BJ (cell line): ENCODE measurements at regions not wholly inside any gene's neighbourhood (a gene's known extent, or its start where the extent isn't known, plus 50 kb on each side); places are given as distances from the start of the nearest gene placed in this dataset.

Experiments used
- CTCF ChIA-PET: fragments of 350-600 bp; formaldehyde crosslinking; extraction: SDS; loops from one replicate; lab custom pipeline; 2021; ENCODE audit warnings: antibody characterized with exemption, inconsistent platforms; lab: Yijun Ruan, JAX
- POLR2A ChIA-PET: fragments of 300-600 bp; sonication (Branson Sonifier 250); formaldehyde crosslinking; extraction: SDS; loops from one replicate; lab custom pipeline; 2021; ENCODE audit warnings: antibody characterized with exemption; lab: Charles Lee
- DNase-seq: peaks from one replicate; pipeline ENCODE4 v3.0.0-alpha.2; 2011; ENCODE audit warnings: low read depth
- H3K27me3 ChIP-seq: 2 replicates; pipeline ENCODE4 v1.6.0; 2011; ENCODE audit warnings: low read length; ENCODE audit not compliant: control insufficient read depth, insufficient read depth
- H3K36me3 ChIP-seq: 2 replicates; pipeline ENCODE4 v1.5.1; 2011; ENCODE audit warnings: low read length; ENCODE audit not compliant: control insufficient read depth, insufficient read depth
- H3K4me3 ChIP-seq: 2 replicates; pipeline ENCODE4 v1.5.1; 2011; ENCODE audit warnings: low read depth, mild to moderate bottlenecking, control low read depth, low read length
- TF ChIP-seq, protein P1 (sequence below): IDR thresholded peaks from 2 replicates; pipeline ENCODE4 v1.5.1; 2011; ENCODE audit warnings: low read depth, mild to moderate bottlenecking, control low read depth, inconsistent platforms, low read length, moderate library complexity; ENCODE audit not compliant: insufficient read depth

GRCh38 chr2:16303761-16304160, 361.9 kb downstream of the CYRIA start:
- H3K4me3 ChIP-seq = no peak overlapping the region
- TF ChIP-seq, protein P1, sequence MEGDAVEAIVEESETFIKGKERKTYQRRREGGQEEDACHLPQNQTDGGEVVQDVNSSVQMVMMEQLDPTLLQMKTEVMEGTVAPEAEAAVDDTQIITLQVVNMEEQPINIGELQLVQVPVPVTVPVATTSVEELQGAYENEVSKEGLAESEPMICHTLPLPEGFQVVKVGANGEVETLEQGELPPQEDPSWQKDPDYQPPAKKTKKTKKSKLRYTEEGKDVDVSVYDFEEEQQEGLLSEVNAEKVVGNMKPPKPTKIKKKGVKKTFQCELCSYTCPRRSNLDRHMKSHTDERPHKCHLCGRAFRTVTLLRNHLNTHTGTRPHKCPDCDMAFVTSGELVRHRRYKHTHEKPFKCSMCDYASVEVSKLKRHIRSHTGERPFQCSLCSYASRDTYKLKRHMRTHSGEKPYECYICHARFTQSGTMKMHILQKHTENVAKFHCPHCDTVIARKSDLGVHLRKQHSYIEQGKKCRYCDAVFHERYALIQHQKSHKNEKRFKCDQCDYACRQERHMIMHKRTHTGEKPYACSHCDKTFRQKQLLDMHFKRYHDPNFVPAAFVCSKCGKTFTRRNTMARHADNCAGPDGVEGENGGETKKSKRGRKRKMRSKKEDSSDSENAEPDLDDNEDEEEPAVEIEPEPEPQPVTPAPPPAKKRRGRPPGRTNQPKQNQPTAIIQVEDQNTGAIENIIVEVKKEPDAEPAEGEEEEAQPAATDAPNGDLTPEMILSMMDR = no peak
- no peaks in the 10 kb centered on the region for H3K27me3 ChIP-seq
- ChIA-PET POLR2A (no interaction called here), CTCF (no interaction called here)
- no peak for DNase-seq
- no peaks in the 10 kb centered on the region for H3K36me3 ChIP-seq

DNA sequence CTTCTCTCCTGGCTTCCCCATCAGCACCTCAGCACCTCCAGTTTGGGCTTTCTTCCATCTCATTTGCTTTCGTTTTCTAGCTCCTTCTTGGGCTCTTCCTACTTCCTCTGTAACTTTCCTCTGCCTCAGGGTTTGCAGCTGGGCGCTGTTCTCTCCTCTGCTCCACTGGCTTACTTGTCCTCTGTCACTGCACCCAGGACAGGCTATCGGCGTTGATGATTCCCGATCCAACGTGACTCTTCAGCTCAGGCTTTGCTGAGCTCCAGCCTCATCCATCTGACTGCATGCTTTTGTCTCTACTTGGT, 362.4 kb downstream of the CYRIA start:
- ChIA-PET POLR2A (no interaction called here), CTCF (no interaction called here)
- TF ChIP-seq, protein P1 = no peak
- Histone ChIP-seq H3K4me3 (no peak overlapping the region), H3K27me3 (no peaks in the 10 kb centered on the region), H3K36me3 (no peaks in the 10 kb centered on the region)
- DNase-seq = no peak

- H3K4me3 ChIP-seq = no peak overlapping the region
- TF ChIP-seq, protein P1 = no peak
- H3K36me3 ChIP-seq = no peaks in the 10 kb centered on the region
- CTCF ChIA-PET = interaction anchor here (0.6 kb wide), 1 partner anchor 8 kb away, joined by 3 read pairs; no protein-coding TSS in a partner anchor
- POLR2A ChIA-PET = no interaction called here
- H3K27me3 ChIP-seq = no peaks in the 10 kb centered on the region
- no peak for DNase-seq
Observed at GRCh38 chr2:16302431-16303272, 362.3 kb downstream of the MYCN start.

DNA sequence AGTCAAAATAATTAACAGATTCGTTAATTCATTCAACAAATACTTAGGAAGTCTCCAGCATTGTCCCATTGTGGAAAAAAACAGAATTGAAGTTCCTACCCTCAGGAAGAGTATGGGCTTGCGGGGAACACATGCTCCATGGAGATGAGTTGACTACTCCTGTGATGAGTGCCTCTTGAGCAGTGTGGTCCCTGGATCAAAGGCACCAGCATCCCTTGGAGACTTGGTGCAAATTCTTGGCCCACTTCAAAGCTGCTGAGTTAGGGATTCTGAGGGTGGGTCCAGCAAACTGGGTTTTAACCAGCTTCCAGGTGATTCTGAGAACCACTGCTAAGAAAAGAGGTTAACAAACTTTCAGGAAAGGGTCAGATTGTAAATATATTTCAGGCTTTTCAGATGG, 361.6 kb downstream of the MYCN start:
- ChIA-PET CTCF (interaction anchor here (0.6 kb wide), 1 partner anchor 9 kb away, joined by 3 read pairs; no protein-coding TSS in a partner anchor), POLR2A (no interaction called here)
- H3K4me3 ChIP-seq = no peak overlapping the region
- TF ChIP-seq, protein P1 = no peak
- no peak for DNase-seq
- H3K36me3 ChIP-seq = no peaks in the 10 kb centered on the region
- H3K27me3 ChIP-seq = no peaks in the 10 kb centered on the region

GRCh38 chr2:16298866-16299265, 358.5 kb downstream of the MYCN start:
- H3K36me3 ChIP-seq = no peaks in the 10 kb centered on the region
- H3K4me3 ChIP-seq = no peak overlapping the region
- CTCF ChIA-PET = no interaction called here
- no peak for DNase-seq
- TF ChIP-seq, protein P1 = no peak
- POLR2A ChIA-PET = no interaction called here
- H3K27me3 ChIP-seq = no peaks in the 10 kb centered on the region
